Osteoblast (primary cell): ENCODE measurements at regions not wholly inside any gene's neighbourhood (a gene's known extent, or its start where the extent isn't known, plus 50 kb on each side); places are given as distances from the start of the nearest gene placed in this dataset.

Experiments used
- DNase-seq: peaks from one replicate; pipeline ENCODE4 v3.0.0; 2011; ENCODE audit warnings: low spot score, mixed read lengths; ENCODE audit not compliant: insufficient read length; ENCODE audit errors: missing footprints
- H2AFZ ChIP-seq: 2 replicates; pipeline ENCODE4 v1.6.0; 2011; ENCODE audit warnings: mild to moderate bottlenecking, low read length
- H3K27ac ChIP-seq: 2 replicates; pipeline ENCODE4 v1.5.1; 2011; ENCODE audit warnings: mild to moderate bottlenecking, low read depth, low read length, moderate library complexity
- H3K27me3 ChIP-seq: 2 replicates; pipeline ENCODE4 v1.6.0; 2012; ENCODE audit warnings: mild to moderate bottlenecking, control low read depth, inconsistent platforms, low read length, moderate library complexity; ENCODE audit not compliant: insufficient read depth
- H3K36me3 ChIP-seq: 2 replicates; pipeline ENCODE4 v1.5.1; 2011; ENCODE audit warnings: mild to moderate bottlenecking, low read length, control low read depth, moderate library complexity; ENCODE audit not compliant: insufficient read depth
- H3K4me1 ChIP-seq: 2 replicates; pipeline ENCODE4 v1.5.1; 2011; ENCODE audit warnings: mild to moderate bottlenecking, low read length, control low read depth, moderate library complexity; ENCODE audit not compliant: insufficient read depth
- H3K4me2 ChIP-seq: 2 replicates; pipeline ENCODE4 v1.6.0; 2011; ENCODE audit warnings: mild to moderate bottlenecking, low read length; ENCODE audit not compliant: insufficient read depth
- H3K4me3 ChIP-seq: fragments of 200-600 bp; sonication (generic); 3 replicates; pipeline ENCODE4 v1.5.1; 2012; ENCODE audit warnings: mild to moderate bottlenecking, low read length, inconsistent platforms; ENCODE audit not compliant: insufficient read depth
- H3K79me2 ChIP-seq: 2 replicates; pipeline ENCODE4 v1.6.0; 2012; ENCODE audit warnings: mild to moderate bottlenecking, low read length, control low read depth, inconsistent platforms; ENCODE audit not compliant: insufficient read depth
- H3K9me3 ChIP-seq: 2 replicates; pipeline ENCODE4 v1.5.1; 2011; ENCODE audit warnings: low read depth, low read length, control low read depth
- H4K20me1 ChIP-seq: 2 replicates; pipeline ENCODE4 v1.6.0; 2012; ENCODE audit warnings: mild to moderate bottlenecking, low read length, control low read depth; ENCODE audit not compliant: insufficient read depth
- TF ChIP-seq, protein P1 (sequence below): IDR thresholded peaks from 2 replicates; pipeline ENCODE4 v1.5.1; 2011; ENCODE audit warnings: mild to moderate bottlenecking, low read depth, low read length, moderate library complexity; ENCODE audit errors: extremely low read depth

DNA sequence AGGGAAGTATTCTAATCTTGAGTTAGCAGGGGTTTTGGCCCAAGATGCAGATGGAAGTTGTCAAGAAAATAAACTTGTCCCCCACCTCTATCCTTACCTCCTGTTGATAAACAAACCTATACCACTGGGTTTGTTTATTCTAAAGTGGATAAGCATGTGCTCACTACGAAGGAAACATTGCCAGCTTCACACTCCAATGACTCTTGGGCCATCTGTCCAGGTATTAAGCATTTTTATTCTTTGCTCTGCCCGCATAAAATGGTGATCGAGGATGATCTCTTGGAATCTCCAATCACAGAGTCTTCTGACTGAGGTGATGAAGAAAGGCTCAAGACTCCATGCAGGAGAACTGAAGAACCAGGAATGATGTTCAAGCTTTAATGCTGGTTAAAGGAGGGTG is 1908.4 kb upstream of the PIK3C3 start:
- DNase-seq = no peak

DNA sequence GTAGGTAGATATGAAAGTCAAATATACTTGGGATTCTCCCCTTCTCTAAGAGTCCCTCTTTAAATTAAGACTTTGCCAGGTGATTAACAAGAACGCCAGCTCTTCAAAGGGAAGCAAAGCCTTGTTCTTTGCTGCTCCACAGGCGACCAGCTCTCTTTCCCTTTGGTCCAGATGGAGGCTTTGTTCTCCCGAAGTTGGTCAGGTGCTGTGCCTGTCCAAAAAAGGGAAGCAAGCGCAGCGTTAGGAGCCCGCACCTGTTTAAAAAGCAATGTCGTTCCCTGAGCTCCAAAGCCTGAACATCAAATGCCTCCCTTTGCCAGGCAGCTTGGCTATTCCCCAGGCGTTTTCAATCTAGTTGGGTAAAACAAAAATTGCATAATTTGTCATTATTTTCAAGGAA is 1913.1 kb upstream of the PIK3C3 start:
- Histone ChIP-seq H3K4me1 (no peaks in the 10 kb centered on the region), H3K27ac (no peak overlapping the region), H3K79me2 (no peaks in the 10 kb centered on the region), H2AFZ (no peak overlapping the region), H3K27me3 (no peaks in the 10 kb centered on the region), H3K4me3 (no peak overlapping the region), H3K4me2 (no peak overlapping the region), H3K9me3 (peaks cover 2% of the 10 kb centered on the region), H3K36me3 (no peaks in the 10 kb centered on the region), H4K20me1 (no peaks in the 10 kb centered on the region)
- TF ChIP-seq, protein P1, sequence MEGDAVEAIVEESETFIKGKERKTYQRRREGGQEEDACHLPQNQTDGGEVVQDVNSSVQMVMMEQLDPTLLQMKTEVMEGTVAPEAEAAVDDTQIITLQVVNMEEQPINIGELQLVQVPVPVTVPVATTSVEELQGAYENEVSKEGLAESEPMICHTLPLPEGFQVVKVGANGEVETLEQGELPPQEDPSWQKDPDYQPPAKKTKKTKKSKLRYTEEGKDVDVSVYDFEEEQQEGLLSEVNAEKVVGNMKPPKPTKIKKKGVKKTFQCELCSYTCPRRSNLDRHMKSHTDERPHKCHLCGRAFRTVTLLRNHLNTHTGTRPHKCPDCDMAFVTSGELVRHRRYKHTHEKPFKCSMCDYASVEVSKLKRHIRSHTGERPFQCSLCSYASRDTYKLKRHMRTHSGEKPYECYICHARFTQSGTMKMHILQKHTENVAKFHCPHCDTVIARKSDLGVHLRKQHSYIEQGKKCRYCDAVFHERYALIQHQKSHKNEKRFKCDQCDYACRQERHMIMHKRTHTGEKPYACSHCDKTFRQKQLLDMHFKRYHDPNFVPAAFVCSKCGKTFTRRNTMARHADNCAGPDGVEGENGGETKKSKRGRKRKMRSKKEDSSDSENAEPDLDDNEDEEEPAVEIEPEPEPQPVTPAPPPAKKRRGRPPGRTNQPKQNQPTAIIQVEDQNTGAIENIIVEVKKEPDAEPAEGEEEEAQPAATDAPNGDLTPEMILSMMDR = no peak
- no peak for DNase-seq

More for the DNA sequence above, 1908.4 kb upstream of the PIK3C3 start:
- Histone ChIP-seq H3K4me3 (no peak overlapping the region), H4K20me1 (no peaks in the 10 kb centered on the region), H3K27me3 (no peaks in the 10 kb centered on the region), H3K4me1 (no peaks in the 10 kb centered on the region), H3K4me2 (no peak overlapping the region), H3K36me3 (no peaks in the 10 kb centered on the region), H3K27ac (no peak overlapping the region), H2AFZ (no peak overlapping the region), H3K9me3 (peaks cover 3% of the 10 kb centered on the region), H3K79me2 (no peaks in the 10 kb centered on the region)
- TF ChIP-seq, protein P1 = no peak

DNA sequence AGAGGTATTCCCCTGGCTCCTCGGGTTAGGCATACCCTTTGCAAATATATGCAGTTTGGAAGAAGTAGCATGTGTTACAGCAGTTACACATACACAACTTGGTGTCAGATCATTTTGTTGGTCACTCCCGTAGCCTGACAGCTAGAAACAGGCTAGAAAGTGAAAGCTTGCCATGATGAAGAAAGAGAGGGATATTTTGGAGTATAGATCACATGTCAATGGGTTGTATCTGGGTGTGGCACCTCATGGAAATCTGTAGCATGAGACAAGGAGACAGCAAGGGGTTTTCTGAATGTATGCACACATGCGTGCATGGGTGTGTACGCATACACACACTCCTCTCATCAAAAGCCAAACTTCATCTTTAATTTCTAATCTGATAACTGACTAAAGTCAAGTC is 1914.5 kb upstream of the PIK3C3 start:
- TF ChIP-seq, protein P1 = no peak
- no peak for DNase-seq
- H3K4me3 ChIP-seq = no peak overlapping the region

DNA sequence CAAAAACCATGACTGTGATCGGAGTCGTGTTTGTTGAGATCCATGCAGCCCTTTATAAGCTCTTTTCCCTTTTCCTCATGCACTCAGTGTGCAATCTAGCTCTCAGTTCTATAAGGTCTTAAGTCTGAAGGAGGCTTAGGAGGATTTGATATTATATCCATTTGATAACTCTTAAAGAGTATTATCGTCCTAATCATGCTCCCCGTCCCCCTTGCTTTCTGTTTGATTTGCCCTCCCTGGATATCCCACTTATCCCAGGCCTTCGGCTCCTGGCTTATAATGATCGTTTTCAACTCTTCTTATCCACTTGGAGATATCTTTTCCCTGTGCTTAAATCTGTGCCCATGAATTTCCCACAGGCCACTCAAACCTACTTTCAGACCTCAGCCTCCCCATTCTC is 1917.7 kb upstream of the PIK3C3 start:
- no peaks in the 10 kb centered on the region for H4K20me1 ChIP-seq
- no peak overlapping the region for H3K27ac ChIP-seq
- no peaks in the 10 kb centered on the region for H3K79me2 ChIP-seq
- H3K9me3 ChIP-seq = peaks cover 5% of the 10 kb centered on the region
- H3K4me1 ChIP-seq = no peaks in the 10 kb centered on the region
- H3K4me3 ChIP-seq = no peak overlapping the region
- DNase-seq = no peak
- no peak overlapping the region for H2AFZ ChIP-seq
- TF ChIP-seq, protein P1 = no peak
- H3K27me3 ChIP-seq = no peaks in the 10 kb centered on the region
- no peak overlapping the region for H3K4me2 ChIP-seq
- H3K36me3 ChIP-seq = no peaks in the 10 kb centered on the region

More for the DNA sequence above, 1914.5 kb upstream of the PIK3C3 start:
- H3K4me2 ChIP-seq = no peak overlapping the region
- H3K9me3 ChIP-seq = peaks cover 2% of the 10 kb centered on the region
- H3K79me2 ChIP-seq = no peaks in the 10 kb centered on the region
- H3K27ac ChIP-seq = no peak overlapping the region
- H3K4me1 ChIP-seq = no peaks in the 10 kb centered on the region
- H2AFZ ChIP-seq = no peak overlapping the region
- H3K36me3 ChIP-seq = no peaks in the 10 kb centered on the region
- no peaks in the 10 kb centered on the region for H4K20me1 ChIP-seq
- no peaks in the 10 kb centered on the region for H3K27me3 ChIP-seq
